NCI-H345 treated with DMSO at 0.1 percent for 48 hours (cell line): ENCODE measurements at regions not wholly inside any gene's neighbourhood (a gene's known extent, or its start where the extent isn't known, plus 50 kb on each side); places are given as distances from the start of the nearest gene placed in this dataset.
"Not testable (repeated sequence)": the region's sequence is repeated elsewhere in the genome, so short reads cannot be mapped to it uniquely, and the experiment has no call there.

Experiments used
- DNase-seq: peaks from one replicate; lab custom pipeline; 2025; ENCODE audit not compliant: unreplicated experiment; lab: John Stamatoyannopoulos, UW

- no peak for DNase-seq
These were observed 56.0 kb upstream of the MID1 start for GRCh38 chrX:10676235-10676957.

GRCh38 chrX:10677490-10677889 lies 57.1 kb upstream of the MID1 start:
- no peak for DNase-seq

- no peak for DNase-seq
These were observed 59.0 kb upstream of the MID1 start for GRCh38 chrX:10679387-10679786.

DNA sequence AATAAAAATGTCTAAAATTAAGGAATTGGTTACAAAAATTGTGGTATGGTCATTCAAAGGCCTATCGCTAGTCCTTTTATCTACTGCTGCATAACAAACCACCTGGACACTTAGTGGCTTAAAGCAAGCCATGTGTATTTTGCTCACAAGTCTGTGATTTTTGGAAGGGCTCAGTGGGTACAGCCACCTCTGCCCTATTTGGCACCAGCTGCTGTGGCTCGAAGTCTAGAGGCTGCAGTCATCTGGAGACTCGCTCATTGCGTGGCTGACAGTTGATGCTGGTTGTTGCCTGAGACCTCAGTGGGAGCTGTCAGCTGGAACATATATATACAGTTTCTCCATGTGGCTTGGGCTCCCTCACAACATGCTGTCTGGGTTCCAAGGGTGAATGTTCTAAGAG lies 60.8 kb upstream of the MID1 start:
- DNase-seq = no peak

- DNase-seq = not testable (repeated sequence)
These were observed 63.2 kb upstream of the MID1 start for GRCh38 chrX:10683631-10684030.

DNA sequence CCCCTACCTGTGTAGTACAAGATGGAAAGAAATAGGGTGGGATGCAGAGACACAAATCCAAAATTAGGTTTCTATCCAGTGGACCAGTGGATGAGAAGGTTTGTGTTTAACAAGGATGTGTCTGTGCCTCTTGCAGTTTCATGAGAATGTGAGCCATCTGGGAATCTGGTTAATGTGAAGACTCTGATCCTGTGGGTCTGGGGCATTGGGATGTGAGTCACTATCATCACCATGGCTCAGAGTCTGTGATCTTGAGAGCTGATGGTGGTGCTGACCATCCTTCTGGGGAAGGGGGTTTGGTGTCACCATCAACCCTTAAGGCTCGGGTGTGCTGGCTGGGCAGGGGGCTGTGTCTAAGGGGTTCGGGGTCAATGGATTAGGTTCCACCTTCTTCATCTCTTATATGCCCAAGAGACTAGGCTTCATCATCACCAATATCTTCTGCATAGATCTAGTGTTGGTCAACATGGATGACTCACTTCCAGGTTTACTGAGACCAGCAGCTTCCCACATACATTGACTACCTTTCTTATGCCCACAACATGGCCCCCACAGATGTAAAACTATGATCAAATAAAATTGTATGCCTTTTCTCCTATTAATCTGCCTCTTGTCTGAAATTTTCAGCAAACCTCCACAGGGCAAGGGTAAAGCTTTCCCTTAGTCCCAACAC lies 65.7 kb upstream of the MID1 start:
- no peak for DNase-seq

DNA sequence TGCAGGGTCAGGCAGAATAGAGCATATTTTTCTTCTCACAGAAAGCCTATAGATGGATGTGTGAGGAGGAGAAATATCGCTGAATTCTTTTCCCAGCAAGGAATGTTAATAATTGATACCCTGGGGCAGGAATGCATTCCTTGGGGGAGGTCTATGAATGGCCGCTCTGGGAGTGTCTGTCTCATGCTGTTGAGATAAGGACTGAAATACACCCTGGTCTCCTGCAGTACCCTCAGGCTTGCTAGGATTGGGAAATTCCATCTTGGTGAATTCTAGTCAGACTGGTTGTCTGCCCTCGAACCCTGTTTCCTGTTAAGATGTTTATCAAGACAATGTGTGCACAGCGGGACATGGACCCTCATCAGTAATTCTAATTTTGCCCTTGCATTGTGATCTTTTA lies 71.4 kb upstream of the MID1 start:
- not testable (repeated sequence) for DNase-seq

DNA sequence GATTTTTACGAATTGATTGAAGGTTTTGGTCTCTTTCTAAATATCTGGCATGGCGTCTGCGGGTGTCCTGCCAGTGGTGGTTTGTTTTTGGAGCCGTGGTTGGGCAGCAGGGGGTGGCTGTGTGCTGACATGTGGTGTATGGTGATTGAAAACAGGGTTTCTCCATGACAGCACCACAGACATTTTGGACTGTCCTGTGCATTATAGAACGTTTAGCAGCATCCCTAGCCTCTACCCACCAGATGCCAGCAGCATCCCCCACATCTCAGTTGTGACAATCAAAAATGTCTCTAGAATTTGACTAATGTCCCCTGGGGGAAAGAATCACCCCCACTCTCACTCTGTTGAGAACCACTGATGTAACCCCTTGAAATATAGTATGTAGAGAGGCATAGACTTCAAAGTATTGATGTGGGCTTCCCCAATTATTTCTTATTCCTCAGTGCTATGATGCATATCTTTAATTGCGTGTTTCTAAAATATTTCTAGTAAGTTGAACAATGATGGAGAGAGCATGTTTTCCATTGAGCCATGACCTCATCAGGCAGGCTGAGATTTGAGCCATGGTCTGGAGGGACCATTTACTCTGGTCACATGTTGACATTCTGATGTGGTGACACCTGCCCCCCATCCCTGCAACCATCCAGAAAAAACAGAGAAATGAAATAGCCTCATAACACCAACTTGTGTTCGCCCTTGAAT lies 77.4 kb upstream of the MID1 start:
- no peak for DNase-seq

DNA sequence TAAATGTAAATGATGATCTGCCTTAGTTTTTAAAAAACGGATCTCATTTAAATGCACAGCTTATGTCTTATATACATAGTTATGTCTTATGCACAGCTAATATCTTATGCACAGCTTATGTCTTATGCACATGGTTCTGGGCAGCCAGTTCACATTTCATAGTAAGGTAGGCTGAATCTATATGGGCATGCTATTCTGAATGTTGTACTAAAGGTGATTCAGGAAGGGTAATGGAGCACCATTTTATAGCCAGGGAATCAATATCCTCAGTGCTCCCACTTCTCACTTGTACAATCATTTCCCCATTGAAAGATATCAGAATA lies 77.9 kb upstream of the MID1 start:
- DNase-seq = no peak

DNA sequence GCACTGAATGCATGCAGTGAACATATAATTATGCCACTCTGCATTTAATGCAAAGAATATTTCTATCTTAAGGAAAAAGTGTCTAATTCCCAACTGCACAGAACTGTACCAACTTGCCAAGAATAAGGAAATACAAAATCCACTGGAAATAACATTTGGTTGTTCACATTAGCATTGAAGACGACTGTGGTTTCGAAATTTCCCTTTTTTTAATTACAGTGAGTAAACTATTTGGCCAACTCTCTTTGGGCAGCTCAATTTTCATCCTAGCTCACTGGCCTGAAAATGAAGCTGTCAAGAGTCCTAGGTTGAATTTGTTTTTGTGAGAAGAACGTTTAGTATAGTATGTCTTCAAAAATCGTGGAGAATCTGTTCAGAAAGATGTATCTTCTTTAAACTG lies 81.6 kb upstream of the MID1 start:
- DNase-seq = no peak

DNA sequence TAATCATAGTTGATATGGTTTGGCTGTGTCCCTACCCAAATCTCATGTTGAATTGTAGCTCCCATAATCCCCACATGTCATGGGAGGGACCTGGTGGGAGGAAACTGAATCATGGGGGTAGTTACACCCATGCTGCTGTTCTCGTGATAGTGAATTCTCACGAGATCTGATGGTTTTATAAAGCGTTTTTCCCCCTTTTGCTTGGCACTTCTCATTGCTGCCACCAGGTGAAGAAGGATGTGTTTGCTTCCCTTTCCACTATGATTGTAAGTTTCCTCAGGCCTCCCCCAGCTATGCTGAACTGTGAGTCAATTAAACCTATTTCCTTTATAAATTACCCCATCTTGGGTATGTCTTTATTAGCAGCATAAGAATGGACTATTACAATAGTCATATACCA lies 86.0 kb upstream of the MID1 start:
- DNase-seq = not testable (repeated sequence)

DNA sequence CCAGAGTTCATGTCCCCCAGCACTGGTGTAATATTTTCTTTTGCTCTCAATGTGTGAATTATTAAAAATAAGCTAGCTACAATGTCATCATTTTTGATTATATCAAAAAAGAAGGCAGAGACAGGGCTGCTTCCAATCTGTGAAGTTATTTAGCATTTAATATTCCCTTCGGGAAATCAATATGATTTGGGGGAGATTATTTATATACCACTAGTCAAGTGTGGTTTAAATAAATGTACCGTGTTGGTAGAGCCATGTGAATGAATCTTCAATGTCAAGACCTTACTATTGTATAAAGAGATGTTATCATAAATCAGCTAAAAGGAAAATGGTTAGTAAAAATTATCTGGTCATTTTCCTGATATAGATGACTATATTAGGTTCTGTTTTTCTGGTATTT lies 87.4 kb upstream of the MID1 start:
- no peak for DNase-seq

DNA sequence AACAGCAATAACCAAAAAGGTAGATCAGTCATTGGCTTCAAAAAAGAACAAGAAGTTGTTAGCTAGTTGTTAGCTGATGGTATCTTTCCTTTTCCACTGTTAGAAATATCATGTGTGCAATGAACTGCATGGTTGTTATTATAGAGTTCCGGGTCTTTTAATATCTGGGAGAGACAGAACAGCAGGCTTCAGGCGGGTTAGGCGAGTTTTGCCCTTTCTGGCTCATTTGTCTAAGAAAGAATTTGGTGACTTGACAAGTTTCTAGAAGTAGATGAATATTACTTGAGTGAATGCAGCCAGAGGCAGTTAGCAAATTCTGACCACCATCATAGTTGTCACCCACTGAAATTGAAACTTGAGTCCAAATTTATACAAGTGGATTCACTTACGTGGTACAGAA lies 88.9 kb upstream of the MID1 start:
- no peak for DNase-seq

DNA sequence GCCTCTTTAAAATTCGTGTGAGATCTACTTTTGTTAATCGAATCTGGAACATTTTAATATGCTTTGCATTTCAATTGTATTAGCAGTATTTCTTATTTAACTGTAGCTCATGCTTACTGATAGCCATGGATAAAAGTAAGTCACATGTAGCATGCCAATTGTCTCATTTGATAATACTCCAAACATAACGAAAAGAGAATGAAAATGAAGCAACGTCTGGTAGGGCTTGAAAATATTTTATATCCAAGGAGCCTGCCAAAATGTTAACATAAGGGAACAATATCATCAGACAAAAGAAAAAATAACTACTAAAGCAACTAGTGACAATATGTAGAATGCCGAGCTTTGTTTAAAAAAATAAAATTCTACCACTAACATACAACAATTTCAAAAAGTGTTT lies 94.1 kb upstream of the MID1 start:
- no peak for DNase-seq

GRCh38 chrX:10722851-10723250 lies 102.5 kb upstream of the MID1 start:
- no peak for DNase-seq

DNA sequence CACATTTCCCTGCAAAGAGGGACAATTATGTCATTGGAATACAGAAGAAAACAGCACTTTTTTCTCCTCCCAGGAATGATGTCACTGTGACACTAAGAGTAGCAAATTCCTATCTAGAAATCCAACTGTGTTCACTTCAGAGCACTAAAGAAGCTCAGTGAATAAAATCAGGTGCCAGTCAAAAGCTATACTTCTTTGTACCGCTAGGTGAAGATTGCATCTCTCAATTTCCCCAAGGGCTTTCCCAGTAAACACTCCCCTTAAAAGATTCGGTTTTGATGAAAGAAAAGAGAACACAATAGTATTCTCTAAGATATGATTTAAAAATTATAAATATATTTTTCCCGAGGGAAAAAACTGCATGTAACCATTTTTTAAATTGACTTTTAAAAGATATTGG lies 104.7 kb upstream of the MID1 start:
- no peak for DNase-seq

- DNase-seq = no peak
These were observed 106.3 kb upstream of the MID1 start for GRCh38 chrX:10726647-10727046.

DNA sequence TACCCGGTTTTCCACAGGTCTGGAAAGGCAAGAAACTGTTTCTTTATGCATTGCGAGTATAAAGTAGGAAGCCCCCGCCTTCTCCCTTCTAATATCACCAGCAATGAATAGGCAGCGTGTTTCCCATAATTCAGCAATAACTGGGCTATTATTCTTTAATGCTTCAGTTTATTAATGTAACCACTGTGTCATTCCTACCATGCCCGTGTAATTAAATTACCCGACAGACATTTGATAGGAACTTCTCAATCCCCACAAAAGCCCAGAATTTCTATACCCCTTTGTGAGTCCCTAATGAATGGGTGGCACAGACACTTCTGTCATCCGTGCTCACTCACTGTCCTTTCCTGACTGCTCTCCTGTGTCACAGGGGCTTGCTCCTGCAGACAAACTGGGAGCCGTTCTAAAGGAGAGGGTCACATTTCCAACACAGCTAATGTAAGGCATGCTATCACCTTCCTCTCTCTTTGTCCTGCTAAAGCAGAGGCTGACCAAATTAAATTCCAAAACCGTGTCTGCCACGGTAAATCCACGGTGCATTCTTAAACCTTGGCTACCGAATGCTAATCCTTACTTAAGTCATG lies 108.5 kb upstream of the MID1 start:
- no peak for DNase-seq

DNA sequence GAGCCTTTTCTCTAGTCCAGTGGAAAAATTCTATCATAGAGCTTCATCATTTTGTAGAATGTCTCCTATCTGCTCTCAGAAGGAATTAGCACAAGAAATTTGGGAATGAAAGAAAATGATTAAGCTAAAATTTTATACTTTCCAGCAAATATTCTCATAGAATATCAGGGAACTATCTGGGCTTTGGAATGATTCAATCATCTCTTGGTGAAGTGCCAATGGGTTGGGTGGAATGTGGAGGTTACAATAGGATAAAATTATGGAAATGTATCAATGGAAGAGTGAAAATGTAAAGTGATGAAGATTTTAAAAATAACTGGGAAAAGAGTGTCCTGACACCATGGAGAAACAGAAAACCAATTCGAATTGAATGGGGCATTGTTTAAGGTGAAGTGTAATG lies 119.0 kb upstream of the MID1 start:
- no peak for DNase-seq

DNA sequence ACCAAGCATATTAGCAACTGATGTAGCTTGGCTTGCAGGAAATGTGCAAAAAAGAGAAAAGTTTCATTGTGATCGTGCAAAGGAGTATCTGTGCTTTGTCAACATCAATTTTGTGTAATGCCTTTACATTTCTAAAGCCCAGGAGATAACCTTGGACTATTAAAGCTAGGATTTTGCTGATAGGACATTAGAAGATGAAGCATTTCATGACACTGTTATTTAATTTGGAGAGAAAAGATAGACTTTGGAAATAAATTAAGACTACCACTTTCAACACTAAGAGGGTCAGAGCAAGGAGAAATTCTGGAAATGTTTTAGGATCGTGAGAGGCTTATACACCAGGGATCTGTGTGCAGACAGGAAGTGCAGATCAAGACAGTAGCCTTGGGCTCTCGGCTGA lies 120.6 kb upstream of the MID1 start:
- DNase-seq = no peak

DNA sequence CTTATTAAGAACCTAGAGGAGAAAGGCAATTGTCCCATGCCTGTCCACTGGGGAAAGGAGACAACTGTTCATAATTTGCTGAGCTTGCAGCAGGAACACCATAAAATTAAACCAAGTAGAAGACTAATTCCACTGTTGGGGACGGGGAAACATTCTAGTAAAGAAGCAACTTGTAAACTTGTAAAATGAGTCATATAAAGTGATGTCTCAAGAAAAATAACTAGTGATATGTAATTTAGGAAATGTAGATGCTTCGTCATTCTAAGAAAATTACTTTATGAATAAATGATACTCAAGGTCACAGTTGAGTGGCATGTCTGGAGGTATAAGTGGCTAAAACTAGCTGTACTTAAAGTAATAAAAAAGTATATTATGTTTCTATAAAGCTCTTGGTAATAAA lies 121.2 kb upstream of the MID1 start:
- DNase-seq = no peak

DNA sequence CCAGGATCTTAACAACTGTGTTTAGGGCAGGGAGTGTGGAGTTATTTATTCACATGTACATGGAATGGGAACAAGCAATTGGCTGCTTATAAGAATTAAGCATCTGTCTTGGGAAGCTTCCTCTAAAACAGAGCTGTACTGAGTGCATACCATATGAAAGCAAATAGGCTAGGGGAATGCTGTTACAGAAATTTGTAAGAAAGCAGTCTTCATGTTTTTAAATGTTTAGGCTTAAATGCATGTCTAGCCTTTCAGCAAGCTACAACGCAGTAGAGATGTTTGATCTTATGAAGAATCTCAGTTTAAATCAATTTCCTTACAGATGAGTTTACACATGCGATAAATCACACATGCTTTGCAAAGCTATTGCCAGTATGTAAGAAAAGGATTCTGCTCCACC lies 123.1 kb upstream of the MID1 start:
- DNase-seq = no peak
